Ovary (tissue), 7 donors: ENCODE measurements at regions not wholly inside any gene's neighbourhood (a gene's known extent, or its start where the extent isn't known, plus 50 kb on each side); places are given as distances from the start of the nearest gene placed in this dataset.

Experiments
- DNase-seq, 5 donors: peaks; one replicate each; pipeline ENCODE4 v3.0.0-alpha.2; 2019 to 2020
- H3K27ac ChIP-seq, 2 donors: fragments of 200-600 bp; one replicate each; pipeline versions ENCODE4 v1.5.1 to v1.8.0; 2019 to 2022
- H3K27me3 ChIP-seq: fragments of 200-600 bp; one replicate; pipeline ENCODE4 v1.8.0; 2022
- H3K36me3 ChIP-seq: fragments of 200-600 bp; sonication (generic); one replicate; pipeline ENCODE4 v1.5.1; 2019
- H3K4me1 ChIP-seq: one replicate; pipeline ENCODE4 v1.8.1; 2013; ENCODE audit warnings: mild to moderate bottlenecking, moderate library complexity; ENCODE audit not compliant: insufficient read depth
- H3K4me3 ChIP-seq: fragments of 200-600 bp; sonication (generic); one replicate; pipeline ENCODE4 v1.5.1; 2017
- H3K9me3 ChIP-seq, 2 donors: fragments of 200-600 bp in 1 of 2; sonication (generic) in 1 of 2; one replicate each; pipeline versions ENCODE4 v1.5.1 to v1.8.1; 2013 to 2019; ENCODE audit warnings: mild to moderate bottlenecking in 1 of 2, moderate library complexity in 1 of 2
- EP300 ChIP-seq: sonication (generic); formaldehyde crosslinking; IDR thresholded peaks from one replicate; pipeline ENCODE4 v1.6.1; 2017; ENCODE audit warnings: antibody characterized with exemption
- POLR2A ChIP-seq: fragments of 450-650 bp; IDR thresholded peaks from one replicate; pipeline ENCODE4 v1.6.1; 2017; ENCODE audit warnings: antibody characterized with exemption, mild to moderate bottlenecking, moderate library complexity
- WGBS, 3 donors: extraction: QIAGEN DNeasy Blood & Tissue Kit in 1 of 3; methylation state at CpG; one replicate each; pipeline versions ENCODE4 v1.1.5 to v1.1.7; 2013 to 2017; 5-methylcytosine and 5-hydroxymethylcytosine counted together
- intact Hi-C, 4 donors: fragments of 100-400 bp; cut with DNase I; formaldehyde crosslinking; loops; one replicate each; pipeline versions ENCODE4 v1.11.0 to v1.15.1; 2022 to 2023
- TF ChIP-seq, protein P1 (sequence below), 3 donors: fragments of 450-650 bp in 2 of 3; fragments of 200-600 bp in 1 of 3; IDR thresholded peaks; one replicate each; pipeline versions ENCODE4 v1.5.1 to v1.8.0; 2016 to 2022; ENCODE audit warnings: antibody characterized with exemption in 3 of 3, mild to moderate bottlenecking in 1 of 3
- donor health status: DM: no; HTN: no; CAD: no; lungs with moderate emphysema.
- donor health status: DM: no; HTN: no; CAD: no.
- donor health status: Bipolar disorder and iron deficiency.
- donor health status: DM: no; HTN: no; CAD: no.
- donor health status: DM: yes; HTN: yes; CAD: no.

- Histone ChIP-seq H3K36me3 (no peaks in the 10 kb centered on the region), H3K27me3 (no peaks in the 10 kb centered on the region), H3K9me3 (no peaks in the 10 kb centered on the region), H3K4me1 (no peaks in the 10 kb centered on the region), H3K27ac (no peak overlapping the region), H3K4me3 (no peak overlapping the region)
- 35 to 48% (median 45%) methylated on average over 4 of the region's 4 CpGs for WGBS, 3 donors
- intact Hi-C loops = no loop called here
- TF ChIP-seq EP300 = no peak
- no peak for DNase-seq
Observed at GRCh38 chr5:117690612-117691011, 1116.0 kb upstream of the SEMA6A start.

DNA sequence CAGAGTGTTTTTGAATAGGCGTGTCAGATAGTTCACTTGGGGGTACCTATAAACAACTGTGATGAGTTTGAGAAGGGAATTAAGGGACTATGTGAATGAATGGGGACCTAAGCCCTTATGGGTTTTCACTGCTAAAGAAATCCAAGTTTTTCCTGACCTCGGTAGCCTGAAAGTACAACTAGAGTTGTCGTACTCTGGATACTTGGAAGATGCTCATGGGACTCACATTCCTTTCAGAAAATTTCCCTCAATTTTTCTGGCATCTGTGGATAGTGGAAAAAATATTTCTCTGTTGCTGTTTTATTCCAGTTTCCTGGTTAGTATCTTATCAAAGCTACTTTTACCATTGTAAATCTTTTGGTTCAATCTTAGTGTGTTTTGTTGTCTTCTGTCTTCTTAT, 1112.3 kb upstream of the SEMA6A start:
- no peak overlapping the region for H3K4me3 ChIP-seq
- H3K27me3 ChIP-seq = no peaks in the 10 kb centered on the region
- H3K4me1 ChIP-seq = no peaks in the 10 kb centered on the region
- H3K9me3 ChIP-seq = no peaks in the 10 kb centered on the region
- H3K36me3 ChIP-seq = no peaks in the 10 kb centered on the region
- H3K27ac ChIP-seq = no peak overlapping the region
- no peak for DNase-seq
- 85 to 91% (median 87%) methylated on average over 3 of the region's 3 CpGs for WGBS, 3 donors
- TF ChIP-seq EP300 (no peak), POLR2A (no peak)
- TF ChIP-seq, protein P1, sequence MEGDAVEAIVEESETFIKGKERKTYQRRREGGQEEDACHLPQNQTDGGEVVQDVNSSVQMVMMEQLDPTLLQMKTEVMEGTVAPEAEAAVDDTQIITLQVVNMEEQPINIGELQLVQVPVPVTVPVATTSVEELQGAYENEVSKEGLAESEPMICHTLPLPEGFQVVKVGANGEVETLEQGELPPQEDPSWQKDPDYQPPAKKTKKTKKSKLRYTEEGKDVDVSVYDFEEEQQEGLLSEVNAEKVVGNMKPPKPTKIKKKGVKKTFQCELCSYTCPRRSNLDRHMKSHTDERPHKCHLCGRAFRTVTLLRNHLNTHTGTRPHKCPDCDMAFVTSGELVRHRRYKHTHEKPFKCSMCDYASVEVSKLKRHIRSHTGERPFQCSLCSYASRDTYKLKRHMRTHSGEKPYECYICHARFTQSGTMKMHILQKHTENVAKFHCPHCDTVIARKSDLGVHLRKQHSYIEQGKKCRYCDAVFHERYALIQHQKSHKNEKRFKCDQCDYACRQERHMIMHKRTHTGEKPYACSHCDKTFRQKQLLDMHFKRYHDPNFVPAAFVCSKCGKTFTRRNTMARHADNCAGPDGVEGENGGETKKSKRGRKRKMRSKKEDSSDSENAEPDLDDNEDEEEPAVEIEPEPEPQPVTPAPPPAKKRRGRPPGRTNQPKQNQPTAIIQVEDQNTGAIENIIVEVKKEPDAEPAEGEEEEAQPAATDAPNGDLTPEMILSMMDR (IDR thresholded peaks at IDR 0.05) = no peak
- intact Hi-C loops = no loop called here

DNA sequence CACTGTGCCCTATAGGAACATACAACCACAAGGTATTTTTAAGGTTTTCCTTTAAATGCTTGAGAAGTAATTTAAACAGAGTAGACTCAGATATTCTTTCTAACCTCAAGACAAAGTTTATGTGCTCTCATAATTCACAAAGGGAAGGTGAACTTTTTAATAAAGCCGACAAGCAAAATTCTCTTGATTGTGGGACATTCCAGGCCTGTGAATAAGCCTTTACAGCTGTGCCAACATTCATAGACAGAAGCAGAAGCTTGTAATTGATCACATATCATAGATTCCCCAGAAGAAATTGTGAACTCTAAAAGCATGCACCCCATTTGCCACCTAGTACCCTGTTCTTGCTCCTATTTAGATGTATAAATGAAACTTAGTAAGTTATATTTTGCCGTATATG, 1107.8 kb upstream of the SEMA6A start:
- Histone ChIP-seq H3K27ac (no peak overlapping the region), H3K9me3 (no peaks in the 10 kb centered on the region), H3K4me3 (no peak overlapping the region), H3K4me1 (no peaks in the 10 kb centered on the region), H3K27me3 (no peaks in the 10 kb centered on the region), H3K36me3 (no peaks in the 10 kb centered on the region)
- DNase-seq = no peak
- 67 to 74% (median 72%) methylated on average over 2 of the region's 2 CpGs for WGBS, 3 donors
- TF ChIP-seq POLR2A (no peak), EP300 (no peak)
- TF ChIP-seq, protein P1 (IDR thresholded peaks at IDR 0.05) = no peak
- intact Hi-C loops = no loop called here

GRCh38 chr5:117681431-117682254, 1107.0 kb upstream of the SEMA6A start:
- Histone ChIP-seq H3K9me3 (no peaks in the 10 kb centered on the region), H3K4me1 (no peaks in the 10 kb centered on the region), H3K4me3 (no peak overlapping the region), H3K36me3 (no peaks in the 10 kb centered on the region), H3K27me3 (no peaks in the 10 kb centered on the region), H3K27ac (no peak overlapping the region)
- TF ChIP-seq, protein P1 (IDR thresholded peaks at IDR 0.05) = no peak
- TF ChIP-seq EP300 (no peak), POLR2A (no peak)
- WGBS, 3 donors = 77 to 83% (median 79%) methylated on average over 6 of the region's 6 CpGs
- intact Hi-C loops = no loop called here
- DNase-seq = no peak

DNA sequence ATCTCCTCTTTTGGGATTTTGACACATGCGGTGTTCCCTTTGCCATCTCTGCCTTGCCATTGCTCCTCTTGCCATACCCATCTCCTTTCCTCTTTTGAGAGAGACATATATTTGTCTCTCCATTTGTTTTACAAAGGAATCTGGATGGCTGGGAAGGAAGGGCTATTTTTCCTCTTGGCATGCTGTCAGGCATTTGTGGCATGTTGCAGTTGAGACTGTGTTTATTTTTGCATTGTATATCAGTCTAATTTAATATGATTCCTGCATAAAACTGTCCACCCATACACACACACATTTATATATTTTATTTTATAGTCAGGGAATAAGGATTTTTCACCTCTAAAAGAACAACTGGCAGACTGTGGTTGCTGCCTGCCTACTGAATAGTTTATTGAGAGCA, 1105.8 kb upstream of the SEMA6A start:
- Histone ChIP-seq H3K27ac (no peak overlapping the region), H3K9me3 (no peaks in the 10 kb centered on the region), H3K4me1 (no peaks in the 10 kb centered on the region), H3K27me3 (no peaks in the 10 kb centered on the region), H3K4me3 (no peak overlapping the region), H3K36me3 (no peaks in the 10 kb centered on the region)
- no peak for DNase-seq
- intact Hi-C loops = no loop called here
- 87 to 95% (median 92%) methylated on average over 1 of the region's 1 CpG for WGBS, 3 donors
- TF ChIP-seq, protein P1 (IDR thresholded peaks at IDR 0.05) = no peak
- TF ChIP-seq POLR2A = no peak
- no peak for TF ChIP-seq EP300
